ENCODE measurements at regions not wholly inside any gene's neighbourhood (a gene's known extent, or its start where the extent isn't known, plus 50 kb on each side); places are given as distances from the start of the nearest gene placed in this dataset.

- TF ChIP-seq CTCF (IDR thresholded peaks at IDR 0.05): no peak
- TF ChIP-seq POLR2A (IDR thresholded peaks at IDR 0.05; ENCODE audit: low read depth): no peak
- no peak for TF ChIP-seq POLR2AphosphoS5 (IDR thresholded peaks at IDR 0.05)
Measured at GRCh38 chr9:31034311-31034710, 1350.1 kb upstream of the ACO1 start.

Measured in esophagus muscularis mucosa (tissue), 3 donors.